ENCODE measurements at regions not wholly inside any gene's neighbourhood (a gene's known extent, or its start where the extent isn't known, plus 50 kb on each side); places are given as distances from the start of the nearest gene placed in this dataset.

DNA sequence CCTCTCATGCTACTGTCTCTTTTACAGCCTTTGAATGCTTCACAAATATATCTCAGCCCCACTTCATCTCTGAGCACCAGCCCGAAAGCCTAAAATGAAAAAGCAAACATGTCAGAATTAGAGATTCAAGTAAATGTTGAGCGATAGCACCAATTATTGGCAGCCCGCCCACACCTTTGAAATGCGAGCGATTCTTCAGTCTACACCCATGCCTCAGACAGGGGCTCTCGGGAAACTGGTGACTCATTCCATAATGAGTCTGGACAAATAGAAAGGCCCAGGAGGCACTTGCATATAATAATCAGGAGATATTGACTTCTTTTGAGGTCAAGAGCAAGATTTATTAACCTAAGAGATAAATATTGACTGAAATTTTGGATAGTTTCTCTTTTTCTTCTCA is 487.3 kb upstream of the PTBP2 start:
- intact Hi-C loops (cut with micrococcal nuclease) (loop anchor here (1.0 to 10.0 kb wide), 2 partner anchors 318 to 521 kb away; no protein-coding TSS in a partner anchor), dilution Hi-C loops (cut with MboI; ENCODE audit: extremely low pct_ligation_motif_present, low sequenced_read_pairs) (no loop called here)
- DNase-seq (ENCODE audit: low read depth, low spot score) = peak; percentile 66
- Histone ChIP-seq H3K27ac (ENCODE audit: insufficient read depth, low read depth, low read length) (no peak overlapping the region), H3K4me2 (ENCODE audit: insufficient read depth, low read length) (no peak overlapping the region), H3K9ac (replicated peaks; ENCODE audit: extremely low read depth, insufficient read depth, low read length) (no peak overlapping the region), H3K9me1 (replicated peaks; ENCODE audit: control insufficient read depth, extremely low read depth, insufficient read depth, low read length) (no peaks in the 10 kb centered on the region), H3K4me1 (ENCODE audit: control insufficient read depth, extremely low read depth, insufficient read depth, low read length) (peaks cover 3% of the 10 kb centered on the region), H2AFZ (ENCODE audit: low read depth, low read length) (no peak overlapping the region), H3K4me3 (replicated peaks in 1 of 3; ENCODE audit: insufficient read depth in 1 of 3, low read depth in 1 of 3, low read length in 3 of 3) (no peak overlapping the region), H4K20me1 (replicated peaks; ENCODE audit: control insufficient read depth, extremely low read depth, insufficient read depth, low read length) (no peaks in the 10 kb centered on the region), H3K27me3 (ENCODE audit: control insufficient read depth in 2 of 2, insufficient read depth in 2 of 2, low read length in 2 of 2) (peaks cover 2% of the 10 kb centered on the region in 2 experiments), H3K9me3 (replicated peaks; ENCODE audit: control insufficient read depth, insufficient read depth, low read length) (no peaks in the 10 kb centered on the region), H3K36me3 (ENCODE audit: control insufficient read depth in 2 of 2, extremely low read depth in 1 of 2, insufficient read depth in 2 of 2, low read length in 2 of 2) (no peaks in the 10 kb centered on the region), H3K79me2 (ENCODE audit: control insufficient read depth, insufficient read depth, low read length) (no peaks in the 10 kb centered on the region)
- POLR2A ChIA-PET = no interaction called here
- CTCF ChIA-PET = no interaction called here
- BruUV-seq (replicated peaks) = no TSS peak
- FAIRE-seq = no peak
- TF ChIP-seq CTCF (IDR thresholded peaks at IDR 0.05; ENCODE audit: extremely low read depth in 1 of 2, insufficient read depth in 1 of 2, low read depth in 1 of 2, low read length in 2 of 2) (no peak), POLR2A (IDR thresholded peaks at IDR 0.05; ENCODE audit: low read depth, low read length) (no peak), JUN (IDR thresholded peaks at IDR 0.05; ENCODE audit: borderline replicate concordance, insufficient read depth, insufficient read length, low read depth) (peak; percentile 35), FOS (IDR thresholded peaks at IDR 0.05; ENCODE audit: borderline replicate concordance, insufficient read depth, low read length) (peak; percentile 64), MYC (IDR thresholded peaks at IDR 0.05; ENCODE audit: low read depth, low read length) (no peak), POLR2AphosphoS5 (IDR thresholded peaks at IDR 0.05; ENCODE audit: insufficient read depth, low read depth, low read length) (no peak), GATA2 (IDR thresholded peaks at IDR 0.05; ENCODE audit: insufficient read depth, insufficient read length, low read depth, low read length) (no peak)
- TF ChIP-seq, protein P1, sequence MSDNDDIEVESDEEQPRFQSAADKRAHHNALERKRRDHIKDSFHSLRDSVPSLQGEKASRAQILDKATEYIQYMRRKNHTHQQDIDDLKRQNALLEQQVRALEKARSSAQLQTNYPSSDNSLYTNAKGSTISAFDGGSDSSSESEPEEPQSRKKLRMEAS (IDR thresholded peaks at IDR 0.05; ENCODE audit: insufficient read depth, insufficient read length) = no peak

Data from endothelial cell of umbilical vein (primary cell).